WERI-Rb-1 (cell line): ENCODE measurements at regions not wholly inside any gene's neighbourhood (a gene's known extent, or its start where the extent isn't known, plus 50 kb on each side); places are given as distances from the start of the nearest gene placed in this dataset.
A peak's percentile ranks its signal among the peaks of the same experiment; 100 is the strongest.

Experiments used
- DNase-seq: peaks from one replicate; pipeline ENCODE4 v3.0.0-alpha.2; 2020
- H3K27ac ChIP-seq: fragments of 250-450 bp; sonication (Bioruptor Pico); 2 replicates; pipeline ENCODE4 v1.5.1; 2020; ENCODE audit warnings: mild to moderate bottlenecking, moderate library complexity
- H3K27me3 ChIP-seq: fragments of 250-450 bp; sonication (Bioruptor Pico); 2 replicates; pipeline ENCODE4 v1.5.1; 2021; ENCODE audit warnings: mild to moderate bottlenecking, low read depth, moderate library complexity; ENCODE audit not compliant: insufficient read depth, severe bottlenecking
- H3K36me3 ChIP-seq: fragments of 250-450 bp; sonication (Bioruptor Pico); 2 replicates; pipeline ENCODE4 v1.5.1; 2020; ENCODE audit warnings: mild to moderate bottlenecking, moderate library complexity
- H3K4me3 ChIP-seq: 2 replicates; pipeline ENCODE4 v1.5.1; 2011; ENCODE audit warnings: low read depth, mild to moderate bottlenecking, control low read depth, low read length
- H3K9me3 ChIP-seq: fragments of 250-450 bp; sonication (Bioruptor Pico); 2 replicates; pipeline ENCODE4 v1.5.1; 2021; ENCODE audit warnings: mild to moderate bottlenecking, moderate library complexity; ENCODE audit not compliant: severe bottlenecking
- TF ChIP-seq, protein P1 (sequence below): IDR thresholded peaks from 2 replicates; pipeline ENCODE4 v1.5.1; 2011; ENCODE audit warnings: low read depth, mild to moderate bottlenecking, control low read depth, inconsistent platforms, low read length

- H3K4me3 ChIP-seq: no peak overlapping the region
- TF ChIP-seq, protein P1, sequence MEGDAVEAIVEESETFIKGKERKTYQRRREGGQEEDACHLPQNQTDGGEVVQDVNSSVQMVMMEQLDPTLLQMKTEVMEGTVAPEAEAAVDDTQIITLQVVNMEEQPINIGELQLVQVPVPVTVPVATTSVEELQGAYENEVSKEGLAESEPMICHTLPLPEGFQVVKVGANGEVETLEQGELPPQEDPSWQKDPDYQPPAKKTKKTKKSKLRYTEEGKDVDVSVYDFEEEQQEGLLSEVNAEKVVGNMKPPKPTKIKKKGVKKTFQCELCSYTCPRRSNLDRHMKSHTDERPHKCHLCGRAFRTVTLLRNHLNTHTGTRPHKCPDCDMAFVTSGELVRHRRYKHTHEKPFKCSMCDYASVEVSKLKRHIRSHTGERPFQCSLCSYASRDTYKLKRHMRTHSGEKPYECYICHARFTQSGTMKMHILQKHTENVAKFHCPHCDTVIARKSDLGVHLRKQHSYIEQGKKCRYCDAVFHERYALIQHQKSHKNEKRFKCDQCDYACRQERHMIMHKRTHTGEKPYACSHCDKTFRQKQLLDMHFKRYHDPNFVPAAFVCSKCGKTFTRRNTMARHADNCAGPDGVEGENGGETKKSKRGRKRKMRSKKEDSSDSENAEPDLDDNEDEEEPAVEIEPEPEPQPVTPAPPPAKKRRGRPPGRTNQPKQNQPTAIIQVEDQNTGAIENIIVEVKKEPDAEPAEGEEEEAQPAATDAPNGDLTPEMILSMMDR: peak; percentile 74
- DNase-seq: peak; percentile 48
- no peaks in the 10 kb centered on the region for H3K27me3 ChIP-seq
- H3K36me3 ChIP-seq: peaks cover under 1% of the 10 kb centered on the region; the same call in 1 of the 2 replicates
- H3K27ac ChIP-seq: no peak overlapping the region
- H3K9me3 ChIP-seq: no peaks in the 10 kb centered on the region
These were observed 94.3 kb upstream of the PDE1C start for GRCh38 chr7:32164341-32164996.

- no peak for DNase-seq
- H3K4me3 ChIP-seq: no peak overlapping the region
- H3K27ac ChIP-seq: no peak overlapping the region
- no peaks in the 10 kb centered on the region for H3K9me3 ChIP-seq
- H3K36me3 ChIP-seq: no peaks in the 10 kb centered on the region; the same call in 1 of the 2 replicates
- no peaks in the 10 kb centered on the region for H3K27me3 ChIP-seq
- TF ChIP-seq, protein P1: no peak
These were observed 93.7 kb upstream of the PDE1C start for GRCh38 chr7:32163896-32164295.

- DNase-seq: no peak
- H3K36me3 ChIP-seq: no peaks in the 10 kb centered on the region; the same call in 1 of the 2 replicates
- H3K27ac ChIP-seq: no peak overlapping the region
- H3K4me3 ChIP-seq: no peak overlapping the region
- TF ChIP-seq, protein P1: no peak
- H3K27me3 ChIP-seq: no peaks in the 10 kb centered on the region
- H3K9me3 ChIP-seq: no peaks in the 10 kb centered on the region
These were observed 93.1 kb upstream of the PDE1C start for GRCh38 chr7:32163141-32163806.

GRCh38 chr7:32161708-32162107 lies 91.5 kb upstream of the PDE1C start:
- Histone ChIP-seq H3K27me3 (no peaks in the 10 kb centered on the region), H3K4me3 (no peak overlapping the region), H3K9me3 (no peaks in the 10 kb centered on the region), H3K36me3 (no peaks in the 10 kb centered on the region; the same call in 1 of the 2 replicates), H3K27ac (no peak overlapping the region)
- TF ChIP-seq, protein P1: no peak
- DNase-seq: no peak

DNA sequence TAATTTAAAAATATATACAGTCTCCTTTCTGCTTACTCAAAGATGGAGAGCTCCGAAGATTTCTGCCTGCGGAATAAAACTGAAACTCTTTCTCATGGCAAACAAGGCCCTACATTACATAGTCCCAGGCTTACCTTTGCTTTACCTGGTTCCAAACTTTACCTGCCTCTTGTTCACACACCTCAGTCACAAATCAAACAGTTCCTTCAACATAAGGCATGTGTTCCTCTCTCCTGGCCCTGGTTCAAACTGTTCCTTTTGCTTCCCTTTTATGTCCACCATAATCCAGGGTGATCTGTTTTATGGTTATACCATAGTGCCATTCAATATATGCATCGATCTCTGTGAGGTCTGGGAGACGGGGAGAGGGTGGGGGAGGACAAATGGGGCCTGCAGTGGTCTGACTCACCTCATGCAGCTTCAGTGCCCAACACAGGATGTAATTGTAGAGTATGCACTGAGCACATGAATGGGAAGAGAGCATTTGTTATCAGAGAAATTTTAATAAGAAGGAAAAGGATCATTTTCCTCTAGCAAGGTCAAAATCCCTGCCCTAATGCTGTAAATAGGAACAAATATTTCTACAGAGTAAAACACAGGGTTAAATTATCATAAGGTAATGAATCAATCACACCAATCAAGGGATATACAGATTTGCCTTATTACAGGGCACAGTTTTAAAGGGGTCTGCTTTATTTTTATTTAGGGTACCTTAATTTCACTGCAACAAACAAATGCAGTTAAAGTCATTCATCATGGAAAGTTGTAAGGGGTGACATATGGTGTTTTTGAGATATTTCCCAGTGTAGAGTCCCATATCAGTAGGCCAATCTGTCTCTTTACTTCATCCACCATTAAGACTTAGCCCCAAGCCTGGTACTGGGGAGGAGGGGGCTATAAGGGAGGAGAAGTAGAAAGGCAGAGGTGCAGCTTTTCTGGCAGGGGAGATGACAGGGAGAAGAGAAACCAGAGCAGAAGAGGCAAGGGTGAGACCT lies 88.8 kb upstream of the PDE1C start:
- Histone ChIP-seq H3K36me3 (no peaks in the 10 kb centered on the region), H3K27me3 (no peaks in the 10 kb centered on the region), H3K9me3 (no peaks in the 10 kb centered on the region), H3K4me3 (no peak overlapping the region), H3K27ac (no peak overlapping the region)
- TF ChIP-seq, protein P1: no peak
- no peak for DNase-seq
